ENCODE measurements at regions not wholly inside any gene's neighbourhood (a gene's known extent, or its start where the extent isn't known, plus 50 kb on each side); places are given as distances from the start of the nearest gene placed in this dataset.
A peak's percentile ranks its signal among the peaks of the same experiment; 100 is the strongest.

DNA sequence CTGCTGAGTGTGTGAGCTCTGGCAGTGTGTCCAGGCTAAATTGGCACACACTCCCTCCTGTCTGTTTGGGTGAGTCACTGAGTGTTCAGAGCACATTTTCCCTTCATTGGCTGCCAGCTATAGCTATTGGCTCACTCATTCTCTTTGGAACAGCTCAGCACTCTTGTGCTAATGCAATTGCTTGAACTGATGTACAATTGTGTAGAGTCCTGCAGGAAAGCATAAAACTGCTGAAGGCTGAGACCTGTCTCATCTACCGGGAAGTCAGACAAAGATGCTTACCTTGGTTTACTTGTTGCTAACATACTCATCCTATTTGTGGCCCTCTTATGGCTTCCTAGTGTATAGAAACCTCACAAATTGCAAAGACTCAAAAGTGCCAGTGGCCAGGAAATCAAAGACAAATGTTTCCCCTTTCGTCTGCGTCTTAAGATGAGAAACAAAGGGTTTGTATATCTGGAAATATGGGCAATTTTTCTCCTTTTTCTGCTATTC is 351.0 kb downstream of the BCKDHB start:
- peak; percentile 88 for DNase-seq (ENCODE audit: low spot score)

DNA sequence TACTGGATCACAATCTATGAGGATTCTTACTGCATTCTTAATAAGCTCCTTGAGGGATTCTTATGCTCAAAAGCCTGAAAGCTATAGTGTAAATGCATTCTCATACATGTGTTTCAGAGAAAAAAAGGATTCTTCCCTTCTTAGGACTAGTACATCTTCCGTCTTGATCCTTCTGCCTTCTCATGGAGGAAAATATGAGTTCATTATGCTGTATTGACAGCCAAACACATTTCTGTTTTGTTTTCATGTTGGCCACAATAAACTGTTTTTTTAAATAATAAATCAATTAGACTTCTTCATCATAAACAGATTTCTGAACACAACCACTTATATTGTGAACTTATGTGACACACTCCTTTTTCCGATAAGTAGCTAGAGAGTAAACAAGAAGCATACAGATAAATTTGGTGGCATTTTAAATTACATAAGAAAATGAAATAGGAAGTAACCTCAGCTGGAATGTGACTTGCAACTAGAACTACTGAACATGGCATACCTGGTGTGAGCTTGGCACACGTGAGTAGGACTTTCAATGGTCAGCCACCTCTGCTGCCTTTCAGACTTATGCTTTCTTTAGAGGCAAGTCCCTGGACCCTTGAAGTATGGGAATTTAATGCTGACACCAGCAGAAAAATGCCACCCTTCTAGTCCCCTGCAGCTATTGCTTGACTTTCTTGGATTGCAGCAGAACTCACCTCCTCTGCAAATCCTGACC is 350.4 kb downstream of the BCKDHB start:
- DNase-seq (ENCODE audit: low spot score), result no peak

- no peak for DNase-seq (ENCODE audit: low spot score)
These were observed 348.3 kb downstream of the BCKDHB start for GRCh38 chr6:80454661-80455365.

DNA sequence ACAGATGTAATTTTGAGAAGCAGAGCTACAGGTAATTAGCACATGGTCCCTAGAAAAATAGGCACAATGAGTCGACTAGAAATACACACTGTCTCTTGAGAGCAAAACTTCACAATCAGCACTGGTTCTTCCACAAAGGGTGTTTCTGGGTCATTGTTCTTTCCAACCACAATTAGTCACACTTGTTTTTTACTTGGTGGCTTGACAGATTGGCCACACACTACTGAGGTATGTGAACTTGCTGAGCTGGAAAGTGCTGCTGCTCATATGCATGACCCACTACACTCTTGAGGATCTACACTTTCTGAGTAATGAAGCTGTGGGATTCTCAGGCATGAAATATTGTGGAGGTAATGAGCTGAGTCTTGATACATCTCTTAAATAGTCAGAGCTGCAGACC is 347.7 kb downstream of the BCKDHB start:
- DNase-seq (ENCODE audit: low spot score), result peak; percentile 84

DNA sequence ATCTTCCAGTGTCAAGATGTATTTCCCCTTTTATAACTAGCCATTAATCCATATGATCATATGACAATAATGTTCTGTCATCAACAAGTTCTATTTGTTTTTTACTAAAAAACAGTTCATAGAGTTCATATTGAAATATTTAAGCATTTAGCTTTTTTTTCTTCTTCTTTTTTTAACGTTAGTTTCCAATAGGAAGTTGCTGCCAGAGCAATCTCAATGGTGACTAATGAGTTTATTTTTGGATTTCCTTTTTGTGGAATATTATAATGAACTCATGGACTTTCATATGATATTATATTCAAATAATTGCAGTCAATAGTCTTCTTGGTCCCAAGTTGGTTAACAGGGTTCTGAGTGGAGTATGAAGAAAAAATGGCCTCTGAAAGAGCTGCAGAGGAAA is 343.3 kb downstream of the BCKDHB start:
- no peak for DNase-seq (ENCODE audit: low spot score)

- no peak for DNase-seq (ENCODE audit: low spot score)
These were observed 340.1 kb downstream of the BCKDHB start for GRCh38 chr6:80446454-80447045.

- no peak for DNase-seq (ENCODE audit: low spot score)
These were observed 339.3 kb downstream of the BCKDHB start for GRCh38 chr6:80445751-80446150.

- no peak for DNase-seq (ENCODE audit: low spot score)
These were observed 335.9 kb downstream of the BCKDHB start for GRCh38 chr6:80442366-80442765.

DNA sequence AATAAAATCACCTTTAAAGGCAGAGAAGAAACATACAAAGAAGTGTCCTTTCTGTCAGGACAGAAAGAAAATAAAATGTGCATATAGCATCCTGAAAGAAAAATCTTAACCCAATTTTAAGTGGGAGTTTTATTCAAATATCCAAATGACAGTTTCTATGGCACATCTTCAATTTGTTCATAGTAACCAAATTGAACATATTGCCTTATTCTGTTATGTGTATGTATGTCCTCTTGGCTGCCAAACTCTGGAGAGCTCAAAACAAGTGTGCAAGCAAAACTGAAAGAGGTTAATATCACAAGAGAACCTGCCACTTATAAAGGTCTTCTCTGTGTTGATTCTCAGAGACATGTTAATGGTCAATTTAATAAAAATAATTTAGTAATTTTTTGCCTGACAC is 334.7 kb downstream of the BCKDHB start:
- no peak for DNase-seq (ENCODE audit: low spot score)

GRCh38 chr6:80440496-80441115 is 334.1 kb downstream of the BCKDHB start:
- DNase-seq (ENCODE audit: low spot score), result no peak

GRCh38 chr6:80439721-80440470 is 333.4 kb downstream of the BCKDHB start:
- no peak for DNase-seq (ENCODE audit: low spot score)

DNA sequence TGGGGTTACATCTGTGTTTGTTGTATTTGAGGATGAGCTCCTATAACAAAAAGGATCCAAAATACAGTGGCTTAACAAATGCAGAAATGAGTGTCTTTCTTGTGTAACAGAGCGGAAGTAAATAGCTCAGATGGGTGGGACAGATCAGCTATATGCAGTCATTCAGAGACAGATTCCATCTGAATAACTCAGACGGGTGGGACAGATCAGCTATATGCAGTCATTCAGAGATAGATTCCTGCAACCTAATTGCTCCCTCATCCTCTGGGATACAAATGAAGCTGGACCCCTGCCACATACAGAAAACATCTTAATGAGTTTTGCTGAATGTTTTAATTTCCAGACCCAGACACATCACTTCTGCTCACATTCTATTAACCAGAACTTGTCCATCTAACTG is 332.3 kb downstream of the BCKDHB start:
- peak; percentile 70 for DNase-seq (ENCODE audit: low spot score)

GRCh38 chr6:80437801-80438200 is 331.3 kb downstream of the BCKDHB start:
- DNase-seq (ENCODE audit: low spot score), result no peak

- DNase-seq (ENCODE audit: low spot score), result no peak
These were observed 330.8 kb downstream of the BCKDHB start for GRCh38 chr6:80437221-80437620.

GRCh38 chr6:80436663-80437062 is 330.2 kb downstream of the BCKDHB start:
- DNase-seq (ENCODE audit: low spot score), result no peak

DNA sequence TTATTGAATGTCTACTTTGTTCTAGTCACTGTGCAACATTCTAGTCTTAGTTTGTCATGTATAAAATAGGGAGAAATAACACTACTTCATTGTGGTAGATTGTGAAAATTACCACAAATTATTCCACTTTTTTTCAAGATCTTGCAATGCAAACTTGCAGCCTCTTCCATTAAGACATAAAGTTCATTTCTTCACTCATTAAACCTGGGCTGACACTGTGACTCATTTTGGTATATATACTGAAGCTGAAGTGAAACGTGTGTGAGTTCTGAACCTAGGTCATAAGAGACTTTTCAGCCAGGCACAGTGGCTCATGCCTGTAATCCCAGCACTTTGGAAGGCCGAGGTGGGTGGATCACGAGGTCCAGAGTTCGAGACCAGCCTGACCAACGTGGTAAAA is 329.0 kb downstream of the BCKDHB start:
- DNase-seq (ENCODE audit: low spot score), result no peak

DNA sequence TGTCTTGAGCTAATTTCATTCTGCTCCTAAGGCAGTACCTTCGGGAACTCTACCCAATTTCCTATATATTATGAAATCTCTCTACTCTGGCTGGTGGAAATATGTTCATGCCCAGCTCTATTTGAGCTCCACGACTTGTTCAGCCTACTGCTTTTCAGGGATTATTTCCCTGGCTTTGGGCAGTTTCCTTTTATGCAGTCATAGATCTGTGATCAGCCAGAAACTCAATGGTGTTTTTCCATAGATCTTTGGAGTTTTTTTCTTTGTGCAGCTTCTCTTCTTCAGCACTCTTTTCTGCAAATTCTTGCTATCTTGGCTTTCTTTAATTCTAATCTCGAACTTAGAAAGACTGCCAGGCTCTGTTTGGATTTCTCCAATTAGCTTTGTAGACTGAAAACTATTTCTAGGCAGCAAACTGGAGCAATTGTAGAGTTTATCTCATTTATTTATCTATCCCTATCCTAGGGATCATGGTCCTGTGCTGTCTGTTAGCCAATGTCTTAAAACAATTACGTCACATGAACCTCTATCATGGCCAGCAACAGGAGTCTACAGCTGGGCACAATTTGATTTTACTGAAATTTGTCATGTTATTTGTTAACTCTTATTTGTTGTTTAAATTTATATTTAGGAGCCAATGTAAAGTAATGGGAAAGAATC is 328.4 kb downstream of the BCKDHB start:
- DNase-seq (ENCODE audit: low spot score), result no peak

- DNase-seq (ENCODE audit: low spot score), result no peak
These were observed 327.2 kb downstream of the BCKDHB start for GRCh38 chr6:80433673-80434025.

DNA sequence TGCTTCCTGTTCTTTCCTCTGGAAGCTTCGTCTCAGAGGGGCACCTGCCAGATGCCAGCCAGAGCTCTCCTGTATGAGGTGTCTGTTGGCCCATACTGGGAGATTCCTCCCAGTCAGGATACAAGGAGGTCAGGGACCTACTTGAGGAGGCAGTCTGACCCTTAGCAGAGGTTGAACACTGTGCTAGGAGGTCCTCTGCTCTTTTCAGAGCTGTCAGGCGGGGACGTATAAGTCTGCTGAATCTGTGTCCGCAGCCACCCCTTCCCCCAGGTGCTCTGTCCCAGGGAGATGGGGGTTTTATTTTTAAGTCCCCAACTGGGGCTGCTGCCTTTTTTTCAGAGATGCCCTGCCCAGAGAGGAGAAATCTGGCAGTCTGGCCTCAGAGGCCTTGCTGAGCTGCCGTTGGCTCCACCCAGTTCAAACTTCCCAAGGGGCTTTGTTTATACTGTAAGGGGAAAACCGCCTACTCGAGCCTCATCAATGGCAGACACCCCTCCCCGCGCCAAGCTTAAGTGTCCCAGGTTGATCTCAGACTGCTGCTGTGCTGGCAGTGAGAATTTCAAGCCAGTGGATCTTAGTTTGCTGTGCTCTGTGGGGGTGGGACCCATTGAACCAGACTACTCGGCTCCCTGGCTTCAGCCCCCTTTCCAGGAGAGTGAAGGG is 326.7 kb downstream of the BCKDHB start:
- DNase-seq (ENCODE audit: low spot score), result no peak

- DNase-seq (ENCODE audit: low spot score), result peak; percentile 71
These were observed 318.8 kb downstream of the BCKDHB start for GRCh38 chr6:80425089-80425823.

Data from AG20443 (cell line).